Skeletal muscle tissue (tissue), 3 donors: ENCODE measurements at regions not wholly inside any gene's neighbourhood (a gene's known extent, or its start where the extent isn't known, plus 50 kb on each side); places are given as distances from the start of the nearest gene placed in this dataset.
"Not testable (repeated sequence)": the region's sequence is repeated elsewhere in the genome, so short reads cannot be mapped to it uniquely, and the experiment has no call there.

Experiments used
- H3K27ac ChIP-seq: one replicate; pipeline ENCODE4 v1.7.0; 2013; ENCODE audit warnings: mild to moderate bottlenecking, low read depth, low read length, inconsistent platforms
- H3K27me3 ChIP-seq, 3 donors: one replicate each; pipeline ENCODE4 v1.7.0; 2013; ENCODE audit warnings: low read length in 3 of 3; ENCODE audit not compliant: control insufficient read depth in 3 of 3, insufficient read depth in 3 of 3
- H3K36me3 ChIP-seq, 3 donors: one replicate each; pipeline ENCODE4 v1.7.0; 2013; ENCODE audit warnings: low read length in 3 of 3; ENCODE audit not compliant: control insufficient read depth in 3 of 3, insufficient read depth in 3 of 3
- H3K4me1 ChIP-seq, 3 donors: one replicate each; pipeline ENCODE4 v1.7.0; 2013; ENCODE audit warnings: low read length in 3 of 3, mild to moderate bottlenecking in 3 of 3; ENCODE audit not compliant: control insufficient read depth in 3 of 3, insufficient read depth in 3 of 3
- H3K4me3 ChIP-seq, 3 donors: one replicate each; pipeline ENCODE4 v1.7.0; 2013; ENCODE audit warnings: low read length in 3 of 3
- H3K9ac ChIP-seq, 3 donors: one replicate each; pipeline ENCODE4 v1.7.0; 2013; ENCODE audit warnings: low read length in 3 of 3, mild to moderate bottlenecking in 3 of 3, moderate library complexity in 2 of 3, low read depth in 1 of 3
- H3K9me3 ChIP-seq, 3 donors: one replicate each; pipeline ENCODE4 v1.7.0; 2013; ENCODE audit warnings: low read length in 3 of 3; ENCODE audit not compliant: control insufficient read depth in 3 of 3
- donor health status: Osteomylitis.

GRCh38 chr4:64724689-64725088 lies 315.4 kb upstream of the TECRL start:
- no peak overlapping the region for H3K4me3 ChIP-seq
- no peaks in the 10 kb centered on the region for H3K4me1 ChIP-seq
- H3K27me3 ChIP-seq: no peaks in the 10 kb centered on the region
- H3K36me3 ChIP-seq: no peaks in the 10 kb centered on the region
- H3K9ac ChIP-seq: no peak overlapping the region
- H3K9me3 ChIP-seq: no peaks in the 10 kb centered on the region
- H3K27ac ChIP-seq: no peak overlapping the region

- Histone ChIP-seq H3K4me3 (no peak overlapping the region), H3K4me1 (no peaks in the 10 kb centered on the region), H3K27ac (no peak overlapping the region), H3K9me3 (no peaks in the 10 kb centered on the region), H3K9ac (no peak overlapping the region), H3K27me3 (no peaks in the 10 kb centered on the region), H3K36me3 (no peaks in the 10 kb centered on the region)
These were observed 311.9 kb upstream of the TECRL start for GRCh38 chr4:64721106-64721505.

- Histone ChIP-seq H3K36me3 (no peaks in the 10 kb centered on the region), H3K27ac (no peak overlapping the region), H3K9ac (no peak overlapping the region), H3K9me3 (no peaks in the 10 kb centered on the region), H3K27me3 (no peaks in the 10 kb centered on the region), H3K4me1 (no peaks in the 10 kb centered on the region), H3K4me3 (no peak overlapping the region)
These were observed 308.8 kb upstream of the TECRL start for GRCh38 chr4:64718091-64718490.

DNA sequence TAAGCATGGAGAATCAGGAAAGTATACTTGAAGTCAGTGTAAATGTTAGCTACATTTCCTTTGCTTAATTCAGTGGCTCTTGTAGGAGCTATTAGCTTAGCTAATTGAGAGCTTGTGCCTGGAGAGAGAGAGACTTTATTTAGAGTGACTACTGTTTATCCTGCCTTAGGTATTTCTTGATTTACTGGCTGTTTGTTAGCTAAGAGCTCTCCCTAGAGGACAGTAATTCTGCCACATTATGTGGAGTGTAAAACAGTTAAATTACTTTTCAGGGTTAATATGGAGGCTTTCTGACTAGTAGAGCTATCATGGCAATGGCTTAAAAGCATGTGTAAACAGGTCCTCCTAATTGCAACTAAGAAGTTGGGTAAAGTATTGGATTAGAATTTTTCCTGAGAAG lies 306.5 kb upstream of the TECRL start:
- H3K9ac ChIP-seq: no peak overlapping the region
- no peaks in the 10 kb centered on the region for H3K4me1 ChIP-seq
- H3K4me3 ChIP-seq: no peak overlapping the region
- H3K36me3 ChIP-seq: no peaks in the 10 kb centered on the region
- no peaks in the 10 kb centered on the region for H3K9me3 ChIP-seq
- H3K27me3 ChIP-seq: no peaks in the 10 kb centered on the region
- H3K27ac ChIP-seq: no peak overlapping the region

DNA sequence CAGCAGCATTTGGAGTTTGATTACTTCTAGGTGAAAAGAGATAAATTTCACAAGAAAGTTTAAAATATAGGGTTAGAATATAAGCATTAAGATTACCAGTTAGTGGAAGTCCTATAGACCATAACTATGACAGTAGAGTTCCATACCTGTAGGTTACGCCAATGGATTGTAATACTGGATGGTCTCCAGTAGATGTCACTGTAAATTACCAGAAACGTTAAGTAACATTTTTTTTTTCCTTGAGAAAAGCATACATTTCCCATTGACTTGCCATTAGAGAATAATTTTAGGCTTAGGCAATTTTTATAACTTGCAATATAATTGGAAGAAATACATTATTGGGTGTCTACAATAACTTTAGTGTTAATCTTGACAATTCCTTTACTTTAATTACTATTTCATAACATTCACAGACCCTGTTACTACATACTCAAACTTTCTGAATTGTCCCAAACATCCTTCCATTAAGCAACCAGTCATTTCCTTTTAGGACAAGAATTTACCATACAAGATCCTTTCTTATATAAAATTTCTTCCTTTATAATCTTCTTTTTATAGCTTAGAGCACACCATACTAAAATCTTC lies 304.1 kb upstream of the TECRL start:
- Histone ChIP-seq H3K27me3 (no peaks in the 10 kb centered on the region), H3K9ac (no peak overlapping the region), H3K4me3 (no peak overlapping the region), H3K4me1 (no peaks in the 10 kb centered on the region), H3K27ac (no peak overlapping the region), H3K9me3 (no peaks in the 10 kb centered on the region), H3K36me3 (no peaks in the 10 kb centered on the region)

- H3K4me1 ChIP-seq: no peaks in the 10 kb centered on the region
- no peaks in the 10 kb centered on the region for H3K27me3 ChIP-seq
- H3K36me3 ChIP-seq: no peaks in the 10 kb centered on the region
- no peaks in the 10 kb centered on the region for H3K9me3 ChIP-seq
- H3K4me3 ChIP-seq: no peak overlapping the region
- no peak overlapping the region for H3K27ac ChIP-seq
- H3K9ac ChIP-seq: no peak overlapping the region
These were observed 303.3 kb upstream of the TECRL start for GRCh38 chr4:64712590-64712989.

- H3K9ac ChIP-seq: no peak overlapping the region
- no peaks in the 10 kb centered on the region for H3K27me3 ChIP-seq
- H3K27ac ChIP-seq: no peak overlapping the region
- no peak overlapping the region for H3K4me3 ChIP-seq
- no peaks in the 10 kb centered on the region for H3K36me3 ChIP-seq
- no peaks in the 10 kb centered on the region for H3K4me1 ChIP-seq
- H3K9me3 ChIP-seq: no peaks in the 10 kb centered on the region
These were observed 296.7 kb upstream of the TECRL start for GRCh38 chr4:64705989-64706388.

- no peak overlapping the region for H3K4me3 ChIP-seq
- H3K4me1 ChIP-seq: no peaks in the 10 kb centered on the region
- H3K9me3 ChIP-seq: no peaks in the 10 kb centered on the region
- H3K36me3 ChIP-seq: no peaks in the 10 kb centered on the region
- no peak overlapping the region for H3K27ac ChIP-seq
- H3K9ac ChIP-seq: no peak overlapping the region
- no peaks in the 10 kb centered on the region for H3K27me3 ChIP-seq
These were observed 288.9 kb upstream of the TECRL start for GRCh38 chr4:64698171-64698570.

DNA sequence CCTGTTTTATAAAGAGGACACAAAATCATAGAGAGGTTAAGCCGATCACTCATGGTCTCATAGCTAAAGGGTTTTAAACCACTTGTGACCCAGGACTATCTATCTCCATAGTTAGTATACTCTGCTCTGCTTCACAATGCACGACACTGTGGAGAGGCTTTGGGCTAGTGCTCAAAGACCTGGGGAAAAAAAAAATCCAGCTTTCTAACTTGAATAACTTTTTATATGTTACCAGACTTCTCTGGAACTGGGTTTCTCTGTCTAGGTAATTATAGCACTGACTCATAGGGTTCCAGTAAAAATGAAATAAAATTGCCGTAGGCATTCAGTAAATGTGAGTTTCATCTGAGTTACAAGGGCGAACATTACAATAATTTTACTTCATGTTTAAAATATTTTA lies 273.7 kb upstream of the TECRL start:
- Histone ChIP-seq H3K9ac (no peak overlapping the region), H3K27ac (no peak overlapping the region), H3K4me3 (no peak overlapping the region), H3K4me1 (no peaks in the 10 kb centered on the region), H3K9me3 (no peaks in the 10 kb centered on the region), H3K27me3 (no peaks in the 10 kb centered on the region), H3K36me3 (no peaks in the 10 kb centered on the region)

GRCh38 chr4:64682481-64682880 lies 273.2 kb upstream of the TECRL start:
- H3K9me3 ChIP-seq: no peaks in the 10 kb centered on the region
- no peak overlapping the region for H3K9ac ChIP-seq
- no peak overlapping the region for H3K4me3 ChIP-seq
- H3K27me3 ChIP-seq: no peaks in the 10 kb centered on the region
- H3K4me1 ChIP-seq: no peaks in the 10 kb centered on the region
- H3K27ac ChIP-seq: no peak overlapping the region
- H3K36me3 ChIP-seq: no peaks in the 10 kb centered on the region

DNA sequence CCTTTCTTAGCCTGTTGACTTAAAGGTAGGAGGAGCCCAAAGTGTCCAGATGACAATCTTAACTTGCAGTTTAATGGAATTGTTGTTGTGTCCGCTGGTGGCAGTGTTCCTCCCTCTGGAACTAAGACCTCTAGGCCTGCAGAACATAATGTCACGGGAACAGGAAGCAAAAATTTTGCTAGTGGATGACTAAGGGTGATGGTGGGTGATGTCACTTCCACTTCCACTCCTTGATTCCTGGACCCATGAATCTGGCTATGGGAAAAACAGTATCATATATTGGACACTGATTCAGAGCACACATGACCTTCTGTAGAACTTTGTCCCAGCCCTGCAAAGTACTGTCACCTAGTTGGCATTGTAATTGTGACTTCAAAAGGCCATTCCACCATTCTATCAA lies 263.9 kb upstream of the TECRL start:
- H3K9ac ChIP-seq, H3K27ac ChIP-seq, H3K36me3 ChIP-seq, H3K4me3 ChIP-seq, H3K4me1 ChIP-seq, H3K9me3 ChIP-seq, H3K27me3 ChIP-seq: not testable (repeated sequence)
